ENCODE measurements at regions not wholly inside any gene's neighbourhood (a gene's known extent, or its start where the extent isn't known, plus 50 kb on each side); places are given as distances from the start of the nearest gene placed in this dataset.
"Not testable (repeated sequence)": the region's sequence is repeated elsewhere in the genome, so short reads cannot be mapped to it uniquely, and the experiment has no call there.

GRCh38 chr12:25883026-25883916, 75.2 kb upstream of the RASSF8 start:
- FAIRE-seq (no peak), DNase-seq (no peak)
- H3K36me3 ChIP-seq (ENCODE audit: control insufficient read depth in 3 of 3, insufficient read depth in 2 of 3, low read depth in 1 of 3, low read length in 3 of 3) = no peaks in the 10 kb centered on the region
- no peaks in the 10 kb centered on the region for H3K4me1 ChIP-seq (ENCODE audit: control insufficient read depth in 3 of 3, insufficient read depth in 2 of 3, low read depth in 1 of 3, low read length in 2 of 3)
- no peak overlapping the region for H3K4me3 ChIP-seq (ENCODE audit: low read depth in 1 of 3, low read length in 3 of 3)
- no peak overlapping the region for H3K27ac ChIP-seq (ENCODE audit: low read depth in 1 of 3, low read length in 2 of 3)
- WGBS, 3 donors = 36 to 64% (median 50%) methylated on average over 10 of the region's 10 CpGs
- no peaks in the 10 kb centered on the region for H3K27me3 ChIP-seq (ENCODE audit: control insufficient read depth in 3 of 3, insufficient read depth in 3 of 3, low read length in 3 of 3)
- peaks cover 0 to 3% of the 10 kb centered on the region in 2 donors for H3K9me3 ChIP-seq (ENCODE audit: control insufficient read depth in 2 of 2, insufficient read depth in 1 of 2, low read depth in 1 of 2, low read length in 1 of 2)

- H3K27me3 ChIP-seq (ENCODE audit: control insufficient read depth in 3 of 3, insufficient read depth in 3 of 3, low read length in 3 of 3) = no peaks in the 10 kb centered on the region
- no peak overlapping the region for H3K4me3 ChIP-seq (ENCODE audit: low read depth in 1 of 3, low read length in 3 of 3)
- no peak for FAIRE-seq
- WGBS, 3 donors = 90 to 93% (median 91%) methylated on average over 28 to 36 of the region's 36 CpGs
- no peaks in the 10 kb centered on the region for H3K36me3 ChIP-seq (ENCODE audit: control insufficient read depth in 3 of 3, insufficient read depth in 2 of 3, low read depth in 1 of 3, low read length in 3 of 3)
- no peak overlapping the region for H3K27ac ChIP-seq (ENCODE audit: low read depth in 1 of 3, low read length in 2 of 3)
- H3K4me1 ChIP-seq (ENCODE audit: control insufficient read depth in 3 of 3, insufficient read depth in 2 of 3, low read depth in 1 of 3, low read length in 2 of 3) = no peaks in the 10 kb centered on the region
- no peak for DNase-seq
- H3K9me3 ChIP-seq (ENCODE audit: control insufficient read depth in 2 of 2, insufficient read depth in 1 of 2, low read depth in 1 of 2, low read length in 1 of 2) = peaks cover 0 to 3% of the 10 kb centered on the region in 2 donors
Observed at GRCh38 chr12:25884024-25884919, 74.2 kb upstream of the RASSF8 start.

GRCh38 chr12:25884920-25885234, 73.6 kb upstream of the RASSF8 start:
- H3K9me3 ChIP-seq (ENCODE audit: control insufficient read depth in 2 of 2, insufficient read depth in 1 of 2, low read depth in 1 of 2, low read length in 1 of 2) = peaks cover 0 to 3% of the 10 kb centered on the region in 2 donors
- FAIRE-seq = no peak
- no peak overlapping the region for H3K27ac ChIP-seq (ENCODE audit: low read depth in 1 of 3, low read length in 2 of 3)
- H3K27me3 ChIP-seq (ENCODE audit: control insufficient read depth in 3 of 3, insufficient read depth in 3 of 3, low read length in 3 of 3) = no peaks in the 10 kb centered on the region
- H3K36me3 ChIP-seq (ENCODE audit: control insufficient read depth in 3 of 3, insufficient read depth in 2 of 3, low read depth in 1 of 3, low read length in 3 of 3) = no peaks in the 10 kb centered on the region
- no peak for DNase-seq
- H3K4me3 ChIP-seq (ENCODE audit: low read depth in 1 of 3, low read length in 3 of 3) = no peak overlapping the region
- WGBS, 3 donors = 83 to 91% (median 85%) methylated on average over 7 to 9 of the region's 9 CpGs
- H3K4me1 ChIP-seq (ENCODE audit: control insufficient read depth in 3 of 3, insufficient read depth in 2 of 3, low read depth in 1 of 3, low read length in 2 of 3) = no peaks in the 10 kb centered on the region

- no peaks in the 10 kb centered on the region for H3K4me1 ChIP-seq (ENCODE audit: control insufficient read depth in 3 of 3, insufficient read depth in 2 of 3, low read depth in 1 of 3, low read length in 2 of 3)
- H3K9me3 ChIP-seq (ENCODE audit: control insufficient read depth in 2 of 2, insufficient read depth in 1 of 2, low read depth in 1 of 2, low read length in 1 of 2) = peaks cover 0 to 3% of the 10 kb centered on the region in 2 donors
- H3K27me3 ChIP-seq (ENCODE audit: control insufficient read depth in 3 of 3, insufficient read depth in 3 of 3, low read length in 3 of 3) = no peaks in the 10 kb centered on the region
- no peak for DNase-seq
- FAIRE-seq = no peak
- H3K27ac ChIP-seq (ENCODE audit: low read depth in 1 of 3, low read length in 2 of 3) = no peak overlapping the region
- H3K36me3 ChIP-seq (ENCODE audit: control insufficient read depth in 3 of 3, insufficient read depth in 2 of 3, low read depth in 1 of 3, low read length in 3 of 3) = no peaks in the 10 kb centered on the region
- no peak overlapping the region for H3K4me3 ChIP-seq (ENCODE audit: low read depth in 1 of 3, low read length in 3 of 3)
Observed at GRCh38 chr12:25886396-25886795, 72.1 kb upstream of the RASSF8 start.

GRCh38 chr12:25887367-25887766, 71.1 kb upstream of the RASSF8 start:
- FAIRE-seq = no peak
- no peaks in the 10 kb centered on the region for H3K4me1 ChIP-seq (ENCODE audit: control insufficient read depth in 3 of 3, insufficient read depth in 2 of 3, low read depth in 1 of 3, low read length in 2 of 3)
- H3K27me3 ChIP-seq (ENCODE audit: control insufficient read depth in 3 of 3, insufficient read depth in 3 of 3, low read length in 3 of 3) = no peaks in the 10 kb centered on the region
- no peak overlapping the region for H3K27ac ChIP-seq (ENCODE audit: low read depth in 1 of 3, low read length in 2 of 3)
- no peak overlapping the region for H3K4me3 ChIP-seq (ENCODE audit: low read depth in 1 of 3, low read length in 3 of 3)
- no peaks in the 10 kb centered on the region for H3K9me3 ChIP-seq (ENCODE audit: control insufficient read depth in 2 of 2, insufficient read depth in 1 of 2, low read depth in 1 of 2, low read length in 1 of 2)
- DNase-seq = no peak
- WGBS, 3 donors = 47 to 66% (median 56%) methylated on average over 3 of the region's 3 CpGs
- no peaks in the 10 kb centered on the region for H3K36me3 ChIP-seq (ENCODE audit: control insufficient read depth in 3 of 3, insufficient read depth in 2 of 3, low read depth in 1 of 3, low read length in 3 of 3)

GRCh38 chr12:25889185-25889584, 69.3 kb upstream of the RASSF8 start:
- no peak overlapping the region for H3K27ac ChIP-seq (ENCODE audit: low read depth in 1 of 3, low read length in 2 of 3)
- no peaks in the 10 kb centered on the region for H3K9me3 ChIP-seq (ENCODE audit: control insufficient read depth in 2 of 2, insufficient read depth in 1 of 2, low read depth in 1 of 2, low read length in 1 of 2)
- no peak overlapping the region for H3K4me3 ChIP-seq (ENCODE audit: low read depth in 1 of 3, low read length in 3 of 3)
- no peak for DNase-seq
- no peaks in the 10 kb centered on the region for H3K27me3 ChIP-seq (ENCODE audit: control insufficient read depth in 3 of 3, insufficient read depth in 3 of 3, low read length in 3 of 3)
- FAIRE-seq = no peak
- no peaks in the 10 kb centered on the region for H3K36me3 ChIP-seq (ENCODE audit: control insufficient read depth in 3 of 3, insufficient read depth in 2 of 3, low read depth in 1 of 3, low read length in 3 of 3)
- H3K4me1 ChIP-seq (ENCODE audit: control insufficient read depth in 3 of 3, insufficient read depth in 2 of 3, low read depth in 1 of 3, low read length in 2 of 3) = no peaks in the 10 kb centered on the region
- 28 to 55% (median 36%) methylated on average over 6 of the region's 6 CpGs for WGBS, 3 donors

GRCh38 chr12:25891095-25891494, 67.4 kb upstream of the RASSF8 start:
- not testable (repeated sequence) for H3K36me3 ChIP-seq (ENCODE audit: control insufficient read depth in 3 of 3, insufficient read depth in 2 of 3, low read depth in 1 of 3, low read length in 3 of 3); DNase-seq; H3K27ac ChIP-seq (ENCODE audit: low read depth in 1 of 3, low read length in 2 of 3); H3K4me3 ChIP-seq (ENCODE audit: low read depth in 1 of 3, low read length in 3 of 3); FAIRE-seq; H3K27me3 ChIP-seq (ENCODE audit: control insufficient read depth in 3 of 3, insufficient read depth in 3 of 3, low read length in 3 of 3); H3K4me1 ChIP-seq (ENCODE audit: control insufficient read depth in 3 of 3, insufficient read depth in 2 of 3, low read depth in 1 of 3, low read length in 2 of 3); H3K9me3 ChIP-seq (ENCODE audit: control insufficient read depth in 2 of 2, insufficient read depth in 1 of 2, low read depth in 1 of 2, low read length in 1 of 2)
- WGBS, 3 donors = 61 to 82% (median 67%) methylated on average over 6 of the region's 6 CpGs

- DNase-seq (no peak), FAIRE-seq (no peak)
- Histone ChIP-seq H3K4me1 (ENCODE audit: control insufficient read depth in 3 of 3, insufficient read depth in 2 of 3, low read depth in 1 of 3, low read length in 2 of 3) (no peaks in the 10 kb centered on the region), H3K27ac (ENCODE audit: low read depth in 1 of 3, low read length in 2 of 3) (no peak overlapping the region), H3K9me3 (ENCODE audit: control insufficient read depth in 2 of 2, insufficient read depth in 1 of 2, low read depth in 1 of 2, low read length in 1 of 2) (peaks cover 0 to 4% of the 10 kb centered on the region in 2 donors), H3K36me3 (ENCODE audit: control insufficient read depth in 3 of 3, insufficient read depth in 2 of 3, low read depth in 1 of 3, low read length in 3 of 3) (no peaks in the 10 kb centered on the region), H3K4me3 (ENCODE audit: low read depth in 1 of 3, low read length in 3 of 3) (no peak overlapping the region), H3K27me3 (ENCODE audit: control insufficient read depth in 3 of 3, insufficient read depth in 3 of 3, low read length in 3 of 3) (no peaks in the 10 kb centered on the region)
- 73 to 85% (median 82%) methylated on average over 3 of the region's 3 CpGs for WGBS, 3 donors
Observed at GRCh38 chr12:25894759-25895158, 63.7 kb upstream of the RASSF8 start.
